ENCODE measurements at regions not wholly inside any gene's neighbourhood (a gene's known extent, or its start where the extent isn't known, plus 50 kb on each side); places are given as distances from the start of the nearest gene placed in this dataset.
A peak's percentile ranks its signal among the peaks of the same experiment; 100 is the strongest.

DNA sequence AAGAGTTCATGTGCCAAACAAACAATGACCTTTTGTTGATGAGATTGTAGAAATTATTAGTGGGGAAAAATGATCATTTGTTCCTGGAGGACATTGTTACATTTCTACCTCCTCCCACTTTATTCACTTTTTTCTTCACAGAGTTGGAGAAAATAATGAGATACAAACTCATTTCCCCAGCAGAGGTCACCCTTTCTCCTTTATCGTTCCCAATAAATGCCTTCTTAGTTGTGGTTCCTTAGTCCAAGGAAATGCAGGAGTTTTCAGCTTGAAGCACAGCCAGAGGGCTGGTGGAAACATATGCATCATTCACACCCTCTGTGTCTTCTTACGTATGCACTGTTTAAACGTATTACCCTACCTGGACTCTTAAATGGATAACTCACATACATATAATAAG, 108.8 kb downstream of the SLC4A3 start:
- Histone ChIP-seq H3K4me2 (ENCODE audit: insufficient read depth, insufficient read length, low read length) (no peak overlapping the region), H4K91ac (ENCODE audit: insufficient read length, low read depth, low read length) (no peak overlapping the region), H3K9me3 (ENCODE audit: control insufficient read depth, low read depth, low read length) (no peaks in the 10 kb centered on the region), H2AK5ac (ENCODE audit: insufficient read length, low read length) (no peak overlapping the region), H3K14ac (ENCODE audit: insufficient read depth, low read length) (no peak overlapping the region), H2AFZ (ENCODE audit: low read length) (no peak overlapping the region), H4K8ac (replicated peaks; ENCODE audit: insufficient read length, low read depth, low read length) (no peak overlapping the region), H3K4ac (ENCODE audit: low read depth, low read length) (no peak overlapping the region), H3K79me2 (ENCODE audit: insufficient read depth, low read length) (no peaks in the 10 kb centered on the region), H3K56ac (ENCODE audit: insufficient read length, low read depth, low read length) (no peak overlapping the region), H3K23me2 (ENCODE audit: insufficient read length, low read depth, low read length, poor library complexity, severe bottlenecking) (no peaks in the 10 kb centered on the region), H3K18ac (ENCODE audit: insufficient read length, low read depth, low read length) (no peak overlapping the region), H3K27me3 (ENCODE audit: insufficient read depth, low read length) (no peaks in the 10 kb centered on the region), H4K20me1 (ENCODE audit: control insufficient read depth, insufficient read depth, insufficient read length) (no peaks in the 10 kb centered on the region), H2BK120ac (ENCODE audit: low read depth, low read length, poor library complexity, severe bottlenecking) (no peak overlapping the region), H3K9ac (ENCODE audit: extremely low read depth, insufficient read length, low read length) (no peak overlapping the region), H4K5ac (ENCODE audit: insufficient read length, low read depth, low read length) (no peak overlapping the region), H2BK15ac (ENCODE audit: low read depth, low read length) (no peak overlapping the region), H2BK12ac (ENCODE audit: insufficient read length, low read depth, low read length) (no peak overlapping the region), H3K79me1 (ENCODE audit: insufficient read depth, low read depth, low read length, poor library complexity, severe bottlenecking) (no peaks in the 10 kb centered on the region), H2BK5ac (ENCODE audit: insufficient read length, low read length) (no peak overlapping the region), H3K4me1 (ENCODE audit: insufficient read depth, low read length) (no peaks in the 10 kb centered on the region), H3T11ph (ENCODE audit: low read length) (no peak overlapping the region), H2BK20ac (ENCODE audit: low read depth, low read length, poor library complexity, severe bottlenecking) (no peak overlapping the region), H3K27ac (ENCODE audit: insufficient read length, low read depth, low read length) (no peak overlapping the region), H3K23ac (ENCODE audit: insufficient read length, low read depth, low read length) (no peak overlapping the region)
- WGBS (ENCODE audit: extremely low coverage, insufficient read length, low lambda C conversion rate): no CpG with 5 or more reads among the region's 3 CpGs
- Mint-ChIP-seq H3K9me3 (no peaks in the 10 kb centered on the region), H3K4me1 (peaks cover 17 to 27% of the 10 kb centered on the region in 2 experiments), H3K27me3 (ENCODE audit: low read depth) (no peaks in the 10 kb centered on the region), H3K36me3 (ENCODE audit: insufficient read depth in 1 of 3, low read depth in 3 of 3) (no peaks in the 10 kb centered on the region), H3K4me3 (no peak overlapping the region), H3K27ac (no peak overlapping the region)
- TF ChIP-seq, protein P1, sequence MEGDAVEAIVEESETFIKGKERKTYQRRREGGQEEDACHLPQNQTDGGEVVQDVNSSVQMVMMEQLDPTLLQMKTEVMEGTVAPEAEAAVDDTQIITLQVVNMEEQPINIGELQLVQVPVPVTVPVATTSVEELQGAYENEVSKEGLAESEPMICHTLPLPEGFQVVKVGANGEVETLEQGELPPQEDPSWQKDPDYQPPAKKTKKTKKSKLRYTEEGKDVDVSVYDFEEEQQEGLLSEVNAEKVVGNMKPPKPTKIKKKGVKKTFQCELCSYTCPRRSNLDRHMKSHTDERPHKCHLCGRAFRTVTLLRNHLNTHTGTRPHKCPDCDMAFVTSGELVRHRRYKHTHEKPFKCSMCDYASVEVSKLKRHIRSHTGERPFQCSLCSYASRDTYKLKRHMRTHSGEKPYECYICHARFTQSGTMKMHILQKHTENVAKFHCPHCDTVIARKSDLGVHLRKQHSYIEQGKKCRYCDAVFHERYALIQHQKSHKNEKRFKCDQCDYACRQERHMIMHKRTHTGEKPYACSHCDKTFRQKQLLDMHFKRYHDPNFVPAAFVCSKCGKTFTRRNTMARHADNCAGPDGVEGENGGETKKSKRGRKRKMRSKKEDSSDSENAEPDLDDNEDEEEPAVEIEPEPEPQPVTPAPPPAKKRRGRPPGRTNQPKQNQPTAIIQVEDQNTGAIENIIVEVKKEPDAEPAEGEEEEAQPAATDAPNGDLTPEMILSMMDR (conservative IDR thresholded peaks at IDR 0.05): peak; percentile 78
- DNase-seq: no peak
